KOPT-K1 (cell line): ENCODE measurements at regions not wholly inside any gene's neighbourhood (a gene's known extent, or its start where the extent isn't known, plus 50 kb on each side); places are given as distances from the start of the nearest gene placed in this dataset.

ENCODE experiments used
- H3K27ac ChIP-seq: fragments of 200-600 bp; sonication (generic); 2 replicates; pipeline ENCODE4 v1.5.1; 2016; ENCODE audit warnings: antibody characterized with exemption, mild to moderate bottlenecking, low read depth, low read length; ENCODE audit not compliant: poor library complexity, severe bottlenecking
- H3K36me3 ChIP-seq: fragments of 200-600 bp; sonication (generic); 2 replicates; pipeline ENCODE4 v1.5.1; 2017; ENCODE audit warnings: antibody characterized with exemption, mild to moderate bottlenecking, low read length, moderate library complexity; ENCODE audit not compliant: insufficient read depth
- H3K9me3 ChIP-seq: fragments of 200-600 bp; sonication (generic); 2 replicates; pipeline ENCODE4 v1.5.1; 2017; ENCODE audit warnings: antibody characterized with exemption, low read length, mild to moderate bottlenecking; ENCODE audit not compliant: insufficient read depth, poor library complexity, severe bottlenecking

GRCh38 chr15:29621616-29622015 lies 200.7 kb downstream of the TJP1 start:
- Histone ChIP-seq H3K27ac (no peak overlapping the region), H3K9me3 (no peaks in the 10 kb centered on the region), H3K36me3 (no peaks in the 10 kb centered on the region)

- no peak overlapping the region for H3K27ac ChIP-seq
- H3K9me3 ChIP-seq: no peaks in the 10 kb centered on the region
- H3K36me3 ChIP-seq: no peaks in the 10 kb centered on the region
Measured at GRCh38 chr15:29618586-29618985, 203.7 kb downstream of the TJP1 start.

GRCh38 chr15:29616512-29616911 lies 205.8 kb downstream of the TJP1 start:
- Histone ChIP-seq H3K36me3 (no peaks in the 10 kb centered on the region), H3K9me3 (no peaks in the 10 kb centered on the region), H3K27ac (no peak overlapping the region)

- Histone ChIP-seq H3K9me3 (no peaks in the 10 kb centered on the region), H3K36me3 (no peaks in the 10 kb centered on the region), H3K27ac (no peak overlapping the region)
Measured at GRCh38 chr15:29615791-29616190, 206.5 kb downstream of the TJP1 start.

GRCh38 chr15:29613951-29614382 lies 208.3 kb downstream of the TJP1 start:
- H3K9me3 ChIP-seq: no peaks in the 10 kb centered on the region
- no peak overlapping the region for H3K27ac ChIP-seq
- H3K36me3 ChIP-seq: no peaks in the 10 kb centered on the region

- Histone ChIP-seq H3K27ac (no peak overlapping the region), H3K36me3 (no peaks in the 10 kb centered on the region), H3K9me3 (no peaks in the 10 kb centered on the region)
Measured at GRCh38 chr15:29612701-29613100, 209.6 kb downstream of the TJP1 start.

- Histone ChIP-seq H3K27ac (no peak overlapping the region), H3K9me3 (no peaks in the 10 kb centered on the region)
Measured at GRCh38 chr15:29612096-29612495, 210.2 kb downstream of the TJP1 start.

GRCh38 chr15:29611057-29611456 lies 211.2 kb downstream of the TJP1 start:
- Histone ChIP-seq H3K36me3 (no peaks in the 10 kb centered on the region), H3K27ac (no peak overlapping the region), H3K9me3 (no peaks in the 10 kb centered on the region)

More at GRCh38 chr15:29612096-29612495, 210.2 kb downstream of the TJP1 start:
- no peaks in the 10 kb centered on the region for H3K36me3 ChIP-seq

- Histone ChIP-seq H3K9me3 (no peaks in the 10 kb centered on the region), H3K36me3 (no peaks in the 10 kb centered on the region), H3K27ac (no peak overlapping the region)
Measured at GRCh38 chr15:29601811-29602210, 220.5 kb downstream of the TJP1 start.

GRCh38 chr15:29600262-29600661 lies 222.0 kb downstream of the TJP1 start:
- H3K36me3 ChIP-seq: no peaks in the 10 kb centered on the region
- no peak overlapping the region for H3K27ac ChIP-seq
- H3K9me3 ChIP-seq: no peaks in the 10 kb centered on the region

- Histone ChIP-seq H3K27ac (no peak overlapping the region), H3K36me3 (no peaks in the 10 kb centered on the region), H3K9me3 (no peaks in the 10 kb centered on the region)
Measured at GRCh38 chr15:29596266-29596665, 226.0 kb downstream of the TJP1 start.

GRCh38 chr15:29593629-29594028 lies 228.6 kb downstream of the TJP1 start:
- no peak overlapping the region for H3K27ac ChIP-seq
- no peaks in the 10 kb centered on the region for H3K36me3 ChIP-seq

GRCh38 chr15:29593111-29593510 lies 229.2 kb downstream of the TJP1 start:
- Histone ChIP-seq H3K36me3 (no peaks in the 10 kb centered on the region), H3K9me3 (no peaks in the 10 kb centered on the region), H3K27ac (no peak overlapping the region)

More at GRCh38 chr15:29593629-29594028, 228.6 kb downstream of the TJP1 start:
- H3K9me3 ChIP-seq: no peaks in the 10 kb centered on the region

- H3K36me3 ChIP-seq: no peaks in the 10 kb centered on the region
Measured at GRCh38 chr15:29590701-29591100, 231.6 kb downstream of the TJP1 start.

GRCh38 chr15:29589975-29590374 lies 232.3 kb downstream of the TJP1 start:
- H3K36me3 ChIP-seq: no peaks in the 10 kb centered on the region
- no peak overlapping the region for H3K27ac ChIP-seq
- no peaks in the 10 kb centered on the region for H3K9me3 ChIP-seq

More at GRCh38 chr15:29590701-29591100, 231.6 kb downstream of the TJP1 start:
- Histone ChIP-seq H3K27ac (no peak overlapping the region), H3K9me3 (no peaks in the 10 kb centered on the region)

- Histone ChIP-seq H3K9me3 (no peaks in the 10 kb centered on the region), H3K36me3 (no peaks in the 10 kb centered on the region), H3K27ac (no peak overlapping the region)
Measured at GRCh38 chr15:29589416-29589815, 232.9 kb downstream of the TJP1 start.
